ENCODE measurements at regions not wholly inside any gene's neighbourhood (a gene's known extent, or its start where the extent isn't known, plus 50 kb on each side); places are given as distances from the start of the nearest gene placed in this dataset.
"Not testable (repeated sequence)": the region's sequence is repeated elsewhere in the genome, so short reads cannot be mapped to it uniquely, and the experiment has no call there.

GRCh38 chr13:87877477-87877876 is 206.3 kb downstream of the SLITRK5 start:
- no peak for DNase-seq (ENCODE audit: low read depth)

- DNase-seq (ENCODE audit: low read depth): no peak
These were observed 207.5 kb downstream of the SLITRK5 start for GRCh38 chr13:87878706-87879105.

GRCh38 chr13:87884884-87885283 is 213.7 kb downstream of the SLITRK5 start:
- peak; percentile 8 for DNase-seq (ENCODE audit: low read depth)

- no peak for DNase-seq (ENCODE audit: low read depth)
These were observed 216.4 kb downstream of the SLITRK5 start for GRCh38 chr13:87887459-87888123.

GRCh38 chr13:87889254-87889653 is 218.1 kb downstream of the SLITRK5 start:
- DNase-seq (ENCODE audit: low read depth): no peak

- DNase-seq (ENCODE audit: low read depth): no peak
These were observed 222.0 kb downstream of the SLITRK5 start for GRCh38 chr13:87893186-87893585.

- DNase-seq (ENCODE audit: low read depth): no peak
These were observed 222.9 kb downstream of the SLITRK5 start for GRCh38 chr13:87894059-87894458.

GRCh38 chr13:87903553-87903952 is 232.4 kb downstream of the SLITRK5 start:
- DNase-seq (ENCODE audit: low read depth): no peak

GRCh38 chr13:87906411-87906810 is 235.2 kb downstream of the SLITRK5 start:
- DNase-seq (ENCODE audit: low read depth): no peak

GRCh38 chr13:87907202-87907601 is 236.0 kb downstream of the SLITRK5 start:
- no peak for DNase-seq (ENCODE audit: low read depth)

GRCh38 chr13:87919956-87920355 is 248.8 kb downstream of the SLITRK5 start:
- DNase-seq (ENCODE audit: low read depth): no peak

- DNase-seq (ENCODE audit: low read depth): no peak
These were observed 252.6 kb downstream of the SLITRK5 start for GRCh38 chr13:87923753-87924152.

GRCh38 chr13:87925006-87925405 is 253.8 kb downstream of the SLITRK5 start:
- no peak for DNase-seq (ENCODE audit: low read depth)

GRCh38 chr13:87940776-87941175 is 269.6 kb downstream of the SLITRK5 start:
- no peak for DNase-seq (ENCODE audit: low read depth)

- no peak for DNase-seq (ENCODE audit: low read depth)
These were observed 270.1 kb downstream of the SLITRK5 start for GRCh38 chr13:87941226-87941625.

- no peak for DNase-seq (ENCODE audit: low read depth)
These were observed 271.0 kb downstream of the SLITRK5 start for GRCh38 chr13:87942205-87942604.

GRCh38 chr13:87944038-87944437 is 272.9 kb downstream of the SLITRK5 start:
- DNase-seq (ENCODE audit: low read depth): no peak

GRCh38 chr13:87952377-87952776 is 281.2 kb downstream of the SLITRK5 start:
- no peak for DNase-seq (ENCODE audit: low read depth)

- no peak for DNase-seq (ENCODE audit: low read depth)
These were observed 282.2 kb downstream of the SLITRK5 start for GRCh38 chr13:87953381-87953780.

GRCh38 chr13:87954091-87954490 is 282.9 kb downstream of the SLITRK5 start:
- no peak for DNase-seq (ENCODE audit: low read depth)

- DNase-seq (ENCODE audit: low read depth): no peak
These were observed 290.4 kb downstream of the SLITRK5 start for GRCh38 chr13:87961546-87961945.

GRCh38 chr13:87972568-87972967 is 301.4 kb downstream of the SLITRK5 start:
- DNase-seq (ENCODE audit: low read depth): no peak

- no peak for DNase-seq (ENCODE audit: low read depth)
These were observed 303.9 kb downstream of the SLITRK5 start for GRCh38 chr13:87975035-87975434.

- not testable (repeated sequence) for DNase-seq (ENCODE audit: low read depth)
These were observed 305.5 kb downstream of the SLITRK5 start for GRCh38 chr13:87976650-87977049.
